ENCODE measurements at regions not wholly inside any gene's neighbourhood (a gene's known extent, or its start where the extent isn't known, plus 50 kb on each side); places are given as distances from the start of the nearest gene placed in this dataset.
A peak's percentile ranks its signal among the peaks of the same experiment; 100 is the strongest.
"Not testable (repeated sequence)": the region's sequence is repeated elsewhere in the genome, so short reads cannot be mapped to it uniquely, and the experiment has no call there.

DNA sequence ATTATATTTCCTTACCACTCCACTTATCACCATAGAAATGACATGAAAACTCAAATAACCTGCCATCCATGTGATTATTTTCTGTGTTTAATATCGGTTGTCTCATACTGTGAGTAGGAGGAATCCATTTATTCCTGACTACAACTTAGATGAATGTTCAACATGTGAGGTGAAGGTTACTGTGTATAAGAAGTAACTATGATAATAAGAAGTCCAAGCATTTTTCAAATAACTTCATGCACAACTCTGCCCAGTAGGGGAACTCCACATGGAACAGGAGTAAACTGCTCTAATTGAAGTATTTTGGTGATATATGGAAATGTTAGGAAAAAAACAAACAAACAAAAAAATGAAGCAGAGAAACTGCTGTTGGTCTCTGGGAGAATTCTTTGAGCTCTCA, 447.5 kb upstream of the GRIN3A start:
- Histone ChIP-seq H4K20me1 (no peaks in the 10 kb centered on the region), H3K27ac (no peak overlapping the region), H3K4me2 (no peak overlapping the region), H3K27me3 (no peaks in the 10 kb centered on the region), H3K9me3 (replicated peaks in 1 of 11) (no peaks in the 10 kb centered on the region), H3K36me3 (no peaks in the 10 kb centered on the region), H3K9ac (no peak overlapping the region), H3K4me3 (no peak overlapping the region), H3K4me1 (no peaks in the 10 kb centered on the region)
- no peak for TF ChIP-seq Cebpa-rat (IDR thresholded peaks at IDR 0.05)

DNA sequence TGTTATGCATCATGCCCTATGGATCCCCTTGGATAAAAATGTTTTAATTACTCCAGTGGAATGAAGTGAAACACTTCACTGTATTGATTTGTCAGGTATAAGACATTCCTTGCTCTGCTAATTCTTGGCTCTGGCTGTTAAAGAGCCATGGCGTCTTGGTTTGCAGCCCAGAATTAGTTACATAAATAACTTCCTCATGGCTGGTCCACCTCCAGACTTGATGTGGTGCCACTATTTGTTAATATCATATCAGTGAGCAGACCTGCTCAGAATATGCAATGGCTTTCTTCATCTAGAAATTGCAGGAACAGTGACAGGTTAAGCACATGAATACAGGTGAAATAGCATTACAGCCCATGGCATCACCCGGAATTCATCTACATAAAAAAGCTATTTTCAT, 446.9 kb upstream of the GRIN3A start:
- no peak overlapping the region for H3K27ac ChIP-seq
- no peak overlapping the region for H3K4me2 ChIP-seq
- no peak overlapping the region for H3K4me3 ChIP-seq
- no peaks in the 10 kb centered on the region for H3K9me3 ChIP-seq (replicated peaks in 1 of 11)
- no peaks in the 10 kb centered on the region for H3K27me3 ChIP-seq
- no peak for TF ChIP-seq Cebpa-rat (IDR thresholded peaks at IDR 0.05)
- H3K36me3 ChIP-seq, result no peaks in the 10 kb centered on the region
- no peaks in the 10 kb centered on the region for H4K20me1 ChIP-seq
- H3K9ac ChIP-seq, result no peak overlapping the region
- no peaks in the 10 kb centered on the region for H3K4me1 ChIP-seq

- Histone ChIP-seq H3K9ac (no peak overlapping the region), H3K9me3 (replicated peaks in 1 of 11) (peaks cover 8 to 17% (median 14%) of the 10 kb centered on the region in 11 experiments; a peak in 20 of 22 replicates), H3K27me3 (no peaks in the 10 kb centered on the region), H3K36me3 (no peaks in the 10 kb centered on the region), H3K4me1 (no peaks in the 10 kb centered on the region), H3K4me3 (no peak overlapping the region), H4K20me1 (no peaks in the 10 kb centered on the region), H3K4me2 (no peak overlapping the region), H3K27ac (no peak overlapping the region)
- TF ChIP-seq Cebpa-rat (IDR thresholded peaks at IDR 0.05), result no peak
These were observed 440.4 kb upstream of the GRIN3A start for GRCh38 chr9:102178811-102179210.

DNA sequence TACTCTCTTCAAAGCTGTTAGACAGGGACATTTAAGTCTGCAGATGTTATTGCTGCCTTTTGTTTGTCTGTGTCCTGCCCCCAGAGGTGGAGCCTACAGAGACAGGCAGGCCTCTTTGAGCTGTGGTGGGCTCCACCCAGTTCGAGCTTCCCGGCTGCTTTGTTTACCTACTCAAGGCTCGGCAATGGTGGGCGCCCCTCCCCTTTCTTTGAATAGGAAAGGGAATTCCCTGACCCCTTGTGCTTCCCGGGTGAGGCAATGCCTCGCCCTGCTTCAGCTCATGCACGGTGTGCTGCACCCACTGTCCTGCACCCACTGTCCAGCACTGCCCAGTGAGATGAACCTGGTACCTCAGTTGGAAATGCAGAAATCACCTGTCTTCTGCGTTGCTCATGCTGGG, 435.8 kb upstream of the GRIN3A start:
- not testable (repeated sequence) for H3K4me3 ChIP-seq, H4K20me1 ChIP-seq, H3K27ac ChIP-seq, H3K9ac ChIP-seq, H3K36me3 ChIP-seq, H3K4me1 ChIP-seq, H3K4me2 ChIP-seq, H3K27me3 ChIP-seq
- peaks cover 8 to 23% (median 15%) of the 10 kb centered on the region in 11 experiments; a peak in 20 of 22 replicates for H3K9me3 ChIP-seq (replicated peaks in 1 of 11)

GRCh38 chr9:102164247-102164646, 425.8 kb upstream of the GRIN3A start:
- Histone ChIP-seq H3K4me2 (no peak overlapping the region), H3K9ac (no peak overlapping the region), H3K9me3 (replicated peaks in 1 of 11) (peaks cover 0 to 7% (median 0%) of the 10 kb centered on the region in 11 experiments; a peak in 1 of 22 replicates), H3K27me3 (no peaks in the 10 kb centered on the region), H3K4me1 (peaks cover 0 to 13% (median 0%) of the 10 kb centered on the region in 10 experiments; a peak in 3 of 20 replicates), H3K36me3 (no peaks in the 10 kb centered on the region), H4K20me1 (no peaks in the 10 kb centered on the region), H3K27ac (no peak overlapping the region), H3K4me3 (no peak overlapping the region)
- TF ChIP-seq Cebpa-rat (IDR thresholded peaks at IDR 0.05), result no peak

GRCh38 chr9:102153081-102153480, 414.6 kb upstream of the GRIN3A start:
- not testable (repeated sequence) for H3K9me3 ChIP-seq (replicated peaks in 1 of 11); H3K9ac ChIP-seq; H4K20me1 ChIP-seq; H3K27me3 ChIP-seq; H3K4me2 ChIP-seq; H3K4me1 ChIP-seq; H3K27ac ChIP-seq; H3K36me3 ChIP-seq; H3K4me3 ChIP-seq

DNA sequence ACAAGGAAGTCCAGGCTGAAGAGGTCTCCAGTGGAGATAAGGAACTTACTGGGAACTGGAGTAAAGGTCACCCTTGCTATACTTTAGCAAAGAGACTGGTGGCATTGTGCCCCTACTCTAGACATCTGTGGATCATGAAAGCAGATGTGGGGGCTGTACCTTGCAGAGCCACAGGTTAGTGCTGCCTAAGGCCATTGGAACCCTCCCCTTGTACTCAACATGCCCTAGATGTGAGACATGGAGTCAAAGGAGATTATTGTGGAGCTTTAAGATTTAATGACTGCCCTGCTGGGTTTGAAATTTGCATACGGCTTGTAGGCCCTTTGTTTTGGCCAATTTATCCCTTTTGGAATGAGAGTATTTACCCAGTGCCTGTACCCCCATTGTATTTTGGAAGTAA, 397.3 kb upstream of the GRIN3A start:
- Histone ChIP-seq H3K4me2 (peak overlapping the region in 3 of 11 experiments; percentile 46 to 60 (median 54); a peak in 6 of 22 replicates), H3K27me3 (no peaks in the 10 kb centered on the region), H3K4me1 (peaks cover 0 to 34% (median 0%) of the 10 kb centered on the region in 10 experiments; a peak in 7 of 20 replicates), H3K36me3 (no peaks in the 10 kb centered on the region), H3K9ac (no peak overlapping the region), H3K4me3 (no peak overlapping the region), H3K27ac (peak overlapping the region in 2 of 11 experiments; percentile 47 to 55; a peak in 3 of 22 replicates), H3K9me3 (replicated peaks in 1 of 11) (peaks cover 0 to 12% (median 0%) of the 10 kb centered on the region in 11 experiments; a peak in 6 of 22 replicates), H4K20me1 (no peaks in the 10 kb centered on the region)
- TF ChIP-seq Cebpa-rat (IDR thresholded peaks at IDR 0.05), result no peak

DNA sequence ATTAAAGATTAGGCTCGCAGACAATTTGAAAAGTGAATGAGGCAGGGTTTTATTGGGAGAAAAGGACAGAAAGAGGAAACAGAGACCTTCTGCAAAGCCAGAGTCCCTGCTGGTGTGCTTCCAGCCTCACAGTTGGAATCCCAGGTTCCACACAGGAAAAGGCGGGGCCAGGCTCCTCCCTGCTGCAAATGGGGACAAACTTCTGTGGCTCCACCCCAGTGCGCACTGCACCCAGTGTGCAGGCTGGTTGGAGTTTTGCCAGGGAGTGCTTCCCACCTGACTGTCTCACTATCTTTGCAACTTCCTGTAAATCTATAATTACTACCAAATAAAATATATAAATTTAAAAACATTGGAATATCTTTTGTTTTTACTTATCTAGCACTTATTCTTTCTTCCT, 386.0 kb upstream of the GRIN3A start:
- H3K4me3 ChIP-seq, result no peak overlapping the region
- no peak for TF ChIP-seq Cebpa-rat (IDR thresholded peaks at IDR 0.05)
- H3K9ac ChIP-seq, result no peak overlapping the region
- H3K27ac ChIP-seq, result no peak overlapping the region
- no peaks in the 10 kb centered on the region for H3K27me3 ChIP-seq
- H3K9me3 ChIP-seq (replicated peaks in 1 of 11), result peaks cover 5 to 10% (median 6%) of the 10 kb centered on the region in 11 experiments; a peak in 16 of 22 replicates
- H4K20me1 ChIP-seq, result no peaks in the 10 kb centered on the region
- 0 out of 22 replicates have a peak overlapping the region, but pooled peaks of 1 of the 11 experiments have one; percentile 1 for H3K4me2 ChIP-seq
- H3K4me1 ChIP-seq, result no peaks in the 10 kb centered on the region
- no peaks in the 10 kb centered on the region for H3K36me3 ChIP-seq

DNA sequence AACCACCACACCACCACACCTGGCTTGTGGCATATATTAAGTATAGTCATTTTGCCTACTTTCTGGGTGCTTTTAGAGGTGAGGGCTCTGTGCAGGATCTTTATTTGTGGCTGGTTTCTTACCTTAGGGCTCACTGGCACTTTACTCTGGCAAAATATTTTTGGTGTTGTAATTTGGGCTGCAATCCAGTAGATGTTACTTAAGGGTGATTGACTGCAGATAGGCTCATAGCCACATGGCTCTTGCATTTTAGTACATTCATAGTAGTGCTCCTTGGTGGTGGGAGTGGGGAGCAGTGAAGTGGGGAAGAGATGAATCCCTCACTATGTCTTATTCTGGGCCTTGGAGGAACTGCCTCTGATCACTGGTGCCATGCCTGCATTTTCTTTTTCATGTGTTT, 376.1 kb upstream of the GRIN3A start:
- TF ChIP-seq Cebpa-rat (IDR thresholded peaks at IDR 0.05), result no peak

DNA sequence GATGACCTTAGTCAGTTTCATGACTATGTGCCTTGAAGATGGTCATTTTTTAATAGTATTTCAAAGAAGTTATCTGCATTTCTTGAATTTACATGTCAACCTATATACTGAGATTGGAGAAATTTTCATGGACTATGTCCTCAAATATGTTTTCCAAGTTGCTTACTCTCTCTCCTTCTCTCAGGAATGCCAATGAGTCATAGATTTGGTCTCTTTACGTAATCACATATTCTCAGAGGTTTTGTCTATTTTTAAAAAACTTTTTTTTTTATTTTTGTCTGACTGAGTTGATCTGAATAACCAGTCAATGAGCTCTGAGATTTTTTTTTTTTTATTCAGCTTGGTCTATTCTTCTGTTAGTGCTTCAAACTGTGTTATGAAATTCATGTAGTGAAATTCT, 374.7 kb upstream of the GRIN3A start:
- TF ChIP-seq Cebpa-rat (IDR thresholded peaks at IDR 0.05), result no peak
- Histone ChIP-seq H4K20me1 (no peaks in the 10 kb centered on the region), H3K27ac (no peak overlapping the region), H3K4me1 (no peaks in the 10 kb centered on the region), H3K27me3 (no peaks in the 10 kb centered on the region), H3K9me3 (replicated peaks in 1 of 11) (peaks cover 0 to 4% (median 0%) of the 10 kb centered on the region in 11 experiments; a peak in 1 of 22 replicates), H3K9ac (no peak overlapping the region), H3K36me3 (no peaks in the 10 kb centered on the region), H3K4me2 (no peak overlapping the region), H3K4me3 (no peak overlapping the region)

More for the DNA sequence above, 376.1 kb upstream of the GRIN3A start:
- Histone ChIP-seq H3K9me3 (replicated peaks in 1 of 11) (peaks cover 0 to 4% (median 0%) of the 10 kb centered on the region in 11 experiments; a peak in 1 of 22 replicates), H3K36me3 (no peaks in the 10 kb centered on the region), H3K4me2 (no peak overlapping the region), H3K4me1 (no peaks in the 10 kb centered on the region), H3K4me3 (no peak overlapping the region), H3K27me3 (no peaks in the 10 kb centered on the region), H3K9ac (no peak overlapping the region), H3K27ac (no peak overlapping the region), H4K20me1 (no peaks in the 10 kb centered on the region)
